HepG2 (cell line): ENCODE measurements at regions not wholly inside any gene's neighbourhood (a gene's known extent, or its start where the extent isn't known, plus 50 kb on each side); places are given as distances from the start of the nearest gene placed in this dataset.

Experiments
- ARID2 ChIP-seq: sonication (generic); formaldehyde crosslinking; IDR thresholded peaks from 2 replicates; pipeline ENCODE4 v1.8.1; 2022; ENCODE audit warnings: mild to moderate bottlenecking, missing genetic modification reagents, borderline replicate concordance
- CREBL2 ChIP-seq: sonication (generic); formaldehyde crosslinking; IDR thresholded peaks from 2 replicates; pipeline ENCODE4 v1.8.1; 2023; ENCODE audit warnings: missing genetic modification reagents, mild to moderate bottlenecking, borderline replicate concordance
- GLI4 ChIP-seq: sonication (generic); formaldehyde crosslinking; IDR thresholded peaks from 2 replicates; pipeline ENCODE4 v1.5.1; 2020; ENCODE audit warnings: missing genetic modification reagents, mild to moderate bottlenecking, moderate library complexity, borderline replicate concordance
- GMEB1 ChIP-seq: sonication (generic); formaldehyde crosslinking; IDR thresholded peaks from 2 replicates; pipeline ENCODE4 v1.5.1; 2020; ENCODE audit warnings: missing genetic modification reagents, mild to moderate bottlenecking, borderline replicate concordance
- HNF1B ChIP-seq: sonication (generic); formaldehyde crosslinking; IDR thresholded peaks from 2 replicates; pipeline ENCODE4 v1.5.1; 2020; ENCODE audit warnings: mild to moderate bottlenecking, moderate library complexity, missing genetic modification reagents
- KLF13 ChIP-seq: sonication (generic); formaldehyde crosslinking; IDR thresholded peaks from 2 replicates; pipeline ENCODE4 v1.4.0; 2020; ENCODE audit warnings: mild to moderate bottlenecking, missing genetic modification reagents
- MBD4 ChIP-seq: IDR thresholded peaks from 2 replicates; pipeline ENCODE4 v1.6.1; 2012; ENCODE audit warnings: low read length, inconsistent platforms, borderline replicate concordance
- MIXL1 ChIP-seq: IDR thresholded peaks from 2 replicates; pipeline ENCODE4 v1.6.1; 2016
- MXD3 ChIP-seq: IDR thresholded peaks from 2 replicates; pipeline ENCODE4 v1.6.1; 2016; ENCODE audit warnings: mild to moderate bottlenecking, missing biosample characterization, missing genetic modification reagents
- NR3C1 ChIP-seq: sonication (generic); formaldehyde crosslinking; IDR thresholded peaks from 2 replicates; pipeline ENCODE4 v1.4.0; 2020; ENCODE audit warnings: missing genetic modification reagents
- PHB2 ChIP-seq: fragments of 450-650 bp; IDR thresholded peaks from 2 replicates; pipeline ENCODE4 v1.6.1; 2018; ENCODE audit not compliant: partially characterized antibody
- POGK ChIP-seq: sonication (generic); formaldehyde crosslinking; conservative IDR thresholded peaks from 2 replicates; pipeline ENCODE4 v1.8.0; 2022; ENCODE audit warnings: mild to moderate bottlenecking, moderate library complexity, missing genetic modification reagents
- RFXAP ChIP-seq: sonication (generic); formaldehyde crosslinking; IDR thresholded peaks from 2 replicates; pipeline ENCODE4 v1.4.0; 2020; ENCODE audit warnings: missing genetic modification reagents, borderline replicate concordance
- SAP130 ChIP-seq: IDR thresholded peaks from 2 replicates; pipeline ENCODE4 v1.6.1; 2016; ENCODE audit warnings: low read depth
- SMARCE1 ChIP-seq: fragments of 450-650 bp; IDR thresholded peaks from 2 replicates; pipeline ENCODE4 v1.6.1; 2017; ENCODE audit warnings: borderline replicate concordance
- SPEN ChIP-seq: sonication (generic); formaldehyde crosslinking; IDR thresholded peaks from 2 replicates; pipeline ENCODE4 v1.5.1; 2020; ENCODE audit warnings: low read depth, mild to moderate bottlenecking, missing genetic modification reagents
- STAT5B ChIP-seq: sonication (generic); formaldehyde crosslinking; IDR thresholded peaks from 2 replicates; pipeline ENCODE4 v1.4.0; 2020; ENCODE audit warnings: missing genetic modification reagents
- THRA ChIP-seq: sonication (generic); formaldehyde crosslinking; IDR thresholded peaks from 2 replicates; pipeline ENCODE4 v1.4.0; 2020; ENCODE audit warnings: missing genetic modification reagents, borderline replicate concordance
- ZMAT3 ChIP-seq: sonication (generic); formaldehyde crosslinking; conservative IDR thresholded peaks from 2 replicates; pipeline ENCODE4 v1.7.0; 2021; ENCODE audit warnings: missing genetic modification reagents
- ZNF33A ChIP-seq: sonication (generic); formaldehyde crosslinking; IDR thresholded peaks from 2 replicates; pipeline ENCODE4 v1.5.1; 2020; ENCODE audit warnings: missing genetic modification reagents, mild to moderate bottlenecking, moderate library complexity, borderline replicate concordance
- ZNF766 ChIP-seq: sonication (generic); formaldehyde crosslinking; IDR thresholded peaks from 2 replicates; pipeline ENCODE4 v1.5.0; 2020; ENCODE audit warnings: missing genetic modification reagents, borderline replicate concordance
- ZNF792 ChIP-seq: IDR thresholded peaks from 2 replicates; pipeline ENCODE4 v1.6.1; 2016
- ZNF891 ChIP-seq: sonication (generic); formaldehyde crosslinking; IDR thresholded peaks from 2 replicates; pipeline ENCODE4 v1.5.0; 2020; ENCODE audit warnings: mild to moderate bottlenecking, missing genetic modification reagents

GRCh38 chr20:53652090-53652858 is 58.6 kb upstream of the ZNF217 start (continued):
- TF ChIP-seq SMARCE1 (no peak), GMEB1 (CRISPR knock-in tag) (peak; percentile 66; the same call in 1 of the 2 replicates), SPEN (CRISPR knock-in tag) (no peak), MIXL1 (peak; percentile 98), RFXAP (no peak), CREBL2 (no peak), NR3C1 (CRISPR knock-in tag) (no peak), THRA (CRISPR knock-in tag) (peak; percentile 80), SAP130 (peak; percentile 92), ZNF33A (CRISPR knock-in tag) (peak; percentile 72; the same call in 1 of the 2 replicates), PHB2 (no peak), ZNF891 (CRISPR knock-in tag) (no peak), HNF1B (peak; percentile 34; the same call in 1 of the 2 replicates), POGK (CRISPR knock-in tag) (peak; percentile 90), MXD3 (CRISPR knock-in tag) (no peak), ZMAT3 (CRISPR knock-in tag) (no peak; the same call in 1 of the 2 replicates), ARID2 (CRISPR knock-in tag) (peak; percentile 95), ZNF792 (CRISPR knock-in tag) (peak; percentile 77), MBD4 (peak; percentile 88; the same call in 1 of the 2 replicates), STAT5B (CRISPR knock-in tag) (no peak; the same call in 1 of the 2 replicates), ZNF766 (CRISPR knock-in tag) (0 out of 2 replicates have a peak, but pooled peaks have one; percentile 34), GLI4 (CRISPR knock-in tag) (no peak), KLF13 (CRISPR knock-in tag) (no peak)
